Esophagus (tissue), 2 donors: ENCODE measurements at regions not wholly inside any gene's neighbourhood (a gene's known extent, or its start where the extent isn't known, plus 50 kb on each side); places are given as distances from the start of the nearest gene placed in this dataset.

Experiments used
- H3K27ac ChIP-seq, 2 donors: one replicate each; pipeline ENCODE4 v1.5.1; 2013; ENCODE audit warnings: low read depth in 2 of 2, mild to moderate bottlenecking in 2 of 2, inconsistent platforms in 1 of 2, low read length in 1 of 2, moderate library complexity in 1 of 2
- H3K27me3 ChIP-seq, 2 donors: one replicate each; pipeline ENCODE4 v1.6.1; 2013; ENCODE audit warnings: low read length in 2 of 2, control low read depth in 1 of 2, mild to moderate bottlenecking in 1 of 2; ENCODE audit not compliant: insufficient read depth in 2 of 2, control insufficient read depth in 1 of 2
- H3K36me3 ChIP-seq, 2 donors: one replicate each; pipeline ENCODE4 v1.6.1; 2013; ENCODE audit warnings: low read length in 1 of 2; ENCODE audit not compliant: control insufficient read depth in 2 of 2, insufficient read depth in 2 of 2
- H3K4me1 ChIP-seq, 2 donors: one replicate each; pipeline ENCODE4 v1.6.1; 2013; ENCODE audit warnings: low read length in 1 of 2; ENCODE audit not compliant: control insufficient read depth in 2 of 2, insufficient read depth in 2 of 2
- H3K4me3 ChIP-seq, 2 donors: one replicate each; pipeline ENCODE4 v1.5.1; 2013; ENCODE audit warnings: low read length in 2 of 2, mild to moderate bottlenecking in 2 of 2, low read depth in 1 of 2, moderate library complexity in 1 of 2
- H3K9me3 ChIP-seq, 2 donors: one replicate each; pipeline ENCODE4 v1.6.1; 2013; ENCODE audit warnings: mild to moderate bottlenecking in 2 of 2, low read depth in 1 of 2, low read length in 1 of 2, moderate library complexity in 1 of 2; ENCODE audit not compliant: control insufficient read depth in 2 of 2, insufficient read depth in 1 of 2
- WGBS, 2 donors: extraction: QIAGEN DNeasy Blood & Tissue Kit; methylation state at CpG; one replicate each; pipeline ENCODE4 v1.1.7; 2013; 5-methylcytosine and 5-hydroxymethylcytosine counted together
- donor health status: healthy with polysubstance abuse.
- donor health status: Bipolar disorder and iron deficiency.

DNA sequence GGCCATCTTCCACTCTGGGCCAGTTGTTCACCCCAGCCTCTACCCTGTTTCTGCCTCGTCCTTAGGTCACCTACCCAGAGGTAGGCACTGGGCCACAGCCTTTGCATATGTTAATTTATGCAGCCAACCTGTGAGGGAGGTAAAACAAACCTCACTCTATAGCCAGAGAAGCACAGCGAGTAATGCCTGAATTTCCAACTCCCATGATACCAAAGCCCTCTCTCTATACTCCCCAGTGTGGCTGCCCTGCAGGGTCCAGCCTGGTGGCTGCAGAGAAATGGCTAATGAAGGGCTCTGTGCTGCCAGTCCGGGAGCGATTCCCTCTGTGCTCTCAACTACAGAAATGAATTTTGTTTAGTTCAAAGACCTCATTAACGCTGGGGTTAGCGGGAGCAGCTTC, 397.0 kb upstream of the CCL2 start:
- H3K27me3 ChIP-seq, result peaks cover 0 to under 1% of the 10 kb centered on the region in 2 donors
- WGBS, 2 donors, result 49 to 50% methylated on average over 6 of the region's 6 CpGs

GRCh38 chr17:33858682-33859081, 396.4 kb upstream of the CCL2 start:
- H3K4me3 ChIP-seq, result no peak overlapping the region
- 82 to 88% methylated on average over 1 of the region's 1 CpG for WGBS, 2 donors
- H3K27ac ChIP-seq, result no peak overlapping the region
- H3K4me1 ChIP-seq, result no peaks in the 10 kb centered on the region
- peaks cover 0 to 3% of the 10 kb centered on the region in 2 donors for H3K9me3 ChIP-seq
- H3K36me3 ChIP-seq, result no peaks in the 10 kb centered on the region
- H3K27me3 ChIP-seq, result peaks cover 0 to 4% of the 10 kb centered on the region in 2 donors

More for the DNA sequence above, 397.0 kb upstream of the CCL2 start:
- H3K27ac ChIP-seq, result no peak overlapping the region
- H3K9me3 ChIP-seq, result peaks cover 0 to 3% of the 10 kb centered on the region in 2 donors
- no peaks in the 10 kb centered on the region for H3K4me1 ChIP-seq
- no peaks in the 10 kb centered on the region for H3K36me3 ChIP-seq
- no peak overlapping the region for H3K4me3 ChIP-seq

DNA sequence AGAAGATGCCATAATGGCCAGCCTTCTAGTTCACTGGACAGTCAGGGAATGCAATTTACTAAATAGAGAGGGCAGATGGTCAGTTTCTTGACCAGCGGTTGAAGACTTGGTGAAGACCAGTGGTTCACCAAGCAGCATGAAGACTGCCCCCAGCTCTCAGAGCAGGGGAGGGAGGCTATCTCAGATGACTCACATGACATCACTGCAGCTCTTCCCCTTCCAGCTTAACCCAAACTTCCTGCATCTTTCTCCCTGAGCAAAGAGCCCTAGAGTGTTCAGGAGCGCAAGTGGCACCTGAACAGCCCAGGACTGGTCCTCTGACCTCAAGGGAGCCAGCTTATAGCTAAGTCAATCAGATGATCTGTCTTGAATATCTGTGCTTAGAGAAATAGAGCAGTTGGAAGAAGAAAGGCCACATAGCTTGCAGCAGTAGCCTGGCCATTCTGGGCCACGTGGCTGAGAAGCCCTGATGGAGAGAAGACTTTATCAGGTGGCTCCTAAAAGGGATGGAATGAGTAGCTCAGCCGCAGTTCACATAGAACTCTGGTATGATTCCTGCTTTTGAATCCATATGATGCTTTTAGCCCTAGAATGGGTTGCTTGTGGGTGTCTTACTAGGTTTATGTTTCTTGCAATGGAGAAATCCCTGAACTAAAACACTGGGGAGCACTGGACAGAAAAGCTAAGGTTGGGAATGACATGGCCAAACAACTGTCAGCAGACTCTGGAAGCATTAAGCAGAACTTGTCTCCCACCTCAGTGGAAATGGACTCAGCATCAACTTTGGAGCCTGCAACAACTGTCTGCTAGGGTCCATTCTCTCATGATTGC, 392.1 kb upstream of the CCL2 start:
- 64 to 72% methylated on average over 4 of the region's 4 CpGs for WGBS, 2 donors
- no peaks in the 10 kb centered on the region for H3K4me1 ChIP-seq
- peaks cover 0 to 3% of the 10 kb centered on the region in 2 donors for H3K9me3 ChIP-seq
- H3K36me3 ChIP-seq, result no peaks in the 10 kb centered on the region
- no peak overlapping the region for H3K4me3 ChIP-seq
- H3K27me3 ChIP-seq, result peaks cover 0 to 4% of the 10 kb centered on the region in 2 donors
- no peak overlapping the region for H3K27ac ChIP-seq

- Histone ChIP-seq H3K4me3 (no peak overlapping the region), H3K27me3 (peaks cover 0 to 4% of the 10 kb centered on the region in 2 donors), H3K9me3 (peaks cover 0 to 3% of the 10 kb centered on the region in 2 donors), H3K4me1 (no peaks in the 10 kb centered on the region), H3K36me3 (no peaks in the 10 kb centered on the region), H3K27ac (no peak overlapping the region)
- WGBS, 2 donors, result 62 to 71% methylated on average over 3 of the region's 3 CpGs
Measured at GRCh38 chr17:33864758-33865229, 390.3 kb upstream of the CCL2 start.

DNA sequence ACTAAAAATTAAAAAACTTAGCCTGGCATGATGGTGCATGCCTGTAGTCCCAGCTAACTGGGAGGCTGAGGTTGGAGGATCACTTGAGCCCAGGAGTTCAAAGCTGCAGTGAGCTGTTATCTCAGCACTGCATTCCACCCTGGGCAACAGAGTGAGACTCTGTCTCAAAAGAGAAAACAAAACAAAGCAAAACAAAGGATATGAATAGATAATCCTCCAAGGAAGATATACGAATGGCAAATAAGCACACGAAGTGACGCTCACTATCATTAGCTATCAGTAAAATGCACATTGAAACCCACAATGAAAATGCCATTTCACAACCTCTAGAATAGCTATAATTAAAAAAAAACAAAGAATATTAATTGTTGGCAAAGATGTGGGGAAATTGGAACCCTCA, 386.2 kb upstream of the CCL2 start:
- Histone ChIP-seq H3K27ac (no peak overlapping the region), H3K9me3 (no peaks in the 10 kb centered on the region), H3K4me1 (peaks cover 0 to 2% of the 10 kb centered on the region in 2 donors), H3K36me3 (no peaks in the 10 kb centered on the region), H3K4me3 (no peak overlapping the region), H3K27me3 (no peaks in the 10 kb centered on the region)
- 87 to 94% methylated on average over 3 of the region's 3 CpGs for WGBS, 2 donors

- WGBS, 2 donors, result 72 to 85% methylated on average over 3 of the region's 3 CpGs
Measured at GRCh38 chr17:33870936-33871335, 384.1 kb upstream of the CCL2 start.

DNA sequence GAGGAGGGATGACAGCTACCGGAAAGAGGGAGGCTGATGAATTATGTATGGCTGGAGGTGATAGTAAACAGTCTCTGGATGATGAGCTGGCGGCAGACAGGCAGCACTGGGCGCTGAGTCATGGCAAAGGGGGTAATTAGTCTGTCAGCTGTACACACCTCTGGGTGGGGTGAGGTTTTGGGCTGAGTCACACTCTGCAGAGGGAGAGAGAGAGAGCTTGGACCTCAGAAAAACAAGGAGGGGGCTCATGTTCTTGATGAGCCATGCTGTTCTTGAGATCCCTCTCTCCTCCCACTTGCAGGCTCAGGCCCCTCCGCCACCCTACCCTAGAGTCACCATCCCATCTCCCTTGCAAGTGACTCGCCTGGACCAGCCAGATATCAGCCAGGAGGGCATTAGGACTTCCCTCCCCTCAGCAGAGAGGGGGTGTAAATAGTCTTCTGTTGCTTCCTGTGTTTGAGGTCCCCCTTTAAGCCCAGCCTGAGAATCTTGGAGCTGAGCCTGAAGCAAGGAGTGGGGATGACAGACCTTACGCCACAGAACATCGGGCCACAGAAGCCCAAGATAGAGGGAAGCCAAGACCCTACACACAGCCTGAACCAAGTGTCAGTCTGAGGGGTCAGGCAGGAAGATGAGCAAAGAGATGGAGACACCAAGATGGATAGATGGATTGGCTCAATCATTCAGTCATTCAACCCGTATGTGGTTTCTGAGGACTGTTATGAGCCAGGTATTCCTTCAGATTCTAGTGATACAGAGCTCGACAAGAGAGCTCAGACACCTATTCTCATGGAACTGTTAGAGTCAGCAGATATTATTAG, 383.2 kb upstream of the CCL2 start:
- peaks cover 0 to 4% of the 10 kb centered on the region in 2 donors for H3K4me1 ChIP-seq

More at GRCh38 chr17:33870936-33871335, 384.1 kb upstream of the CCL2 start:
- Histone ChIP-seq H3K9me3 (no peaks in the 10 kb centered on the region), H3K4me3 (no peak overlapping the region), H3K36me3 (no peaks in the 10 kb centered on the region), H3K4me1 (peaks cover 0 to 2% of the 10 kb centered on the region in 2 donors), H3K27me3 (no peaks in the 10 kb centered on the region), H3K27ac (no peak overlapping the region)

DNA sequence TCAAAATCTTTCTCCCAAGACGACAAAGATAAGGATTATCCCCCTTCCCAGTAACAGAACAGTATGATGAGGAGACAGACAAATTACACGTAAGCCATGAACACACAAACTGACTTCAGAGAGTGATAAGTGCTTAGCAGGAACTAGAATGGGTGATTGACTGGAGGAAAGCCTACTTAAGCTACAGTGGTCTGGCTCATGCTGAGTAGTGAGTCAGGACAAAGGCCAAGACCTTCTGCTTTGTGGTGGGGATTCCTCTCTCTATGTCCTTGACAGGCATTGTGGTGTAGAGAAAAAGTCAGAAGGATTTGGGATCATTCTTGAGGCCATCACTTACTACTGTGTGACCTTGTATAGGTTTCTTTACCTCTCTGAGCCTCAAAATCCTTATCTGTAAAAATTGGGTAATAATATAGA, 381.9 kb upstream of the CCL2 start:
- Histone ChIP-seq H3K9me3 (no peaks in the 10 kb centered on the region), H3K27me3 (no peaks in the 10 kb centered on the region), H3K4me3 (no peak overlapping the region), H3K4me1 (peaks cover 0 to 4% of the 10 kb centered on the region in 2 donors), H3K36me3 (no peaks in the 10 kb centered on the region), H3K27ac (no peak overlapping the region)
- 72 to 80% methylated on average over 2 of the region's 2 CpGs for WGBS, 2 donors

More for the DNA sequence above, 383.2 kb upstream of the CCL2 start:
- Histone ChIP-seq H3K27me3 (no peaks in the 10 kb centered on the region), H3K9me3 (no peaks in the 10 kb centered on the region), H3K4me3 (no peak overlapping the region), H3K36me3 (no peaks in the 10 kb centered on the region), H3K27ac (no peak overlapping the region)
- 59 to 62% methylated on average over 9 of the region's 9 CpGs for WGBS, 2 donors

- Histone ChIP-seq H3K9me3 (no peaks in the 10 kb centered on the region), H3K27me3 (no peaks in the 10 kb centered on the region), H3K4me1 (peaks cover 0 to 4% of the 10 kb centered on the region in 2 donors), H3K36me3 (no peaks in the 10 kb centered on the region), H3K4me3 (no peak overlapping the region), H3K27ac (no peak overlapping the region)
- 49 to 51% methylated on average over 2 of the region's 2 CpGs for WGBS, 2 donors
Measured at GRCh38 chr17:33874617-33875060, 380.4 kb upstream of the CCL2 start.
